ENCODE measurements at regions not wholly inside any gene's neighbourhood (a gene's known extent, or its start where the extent isn't known, plus 50 kb on each side); places are given as distances from the start of the nearest gene placed in this dataset.

DNA sequence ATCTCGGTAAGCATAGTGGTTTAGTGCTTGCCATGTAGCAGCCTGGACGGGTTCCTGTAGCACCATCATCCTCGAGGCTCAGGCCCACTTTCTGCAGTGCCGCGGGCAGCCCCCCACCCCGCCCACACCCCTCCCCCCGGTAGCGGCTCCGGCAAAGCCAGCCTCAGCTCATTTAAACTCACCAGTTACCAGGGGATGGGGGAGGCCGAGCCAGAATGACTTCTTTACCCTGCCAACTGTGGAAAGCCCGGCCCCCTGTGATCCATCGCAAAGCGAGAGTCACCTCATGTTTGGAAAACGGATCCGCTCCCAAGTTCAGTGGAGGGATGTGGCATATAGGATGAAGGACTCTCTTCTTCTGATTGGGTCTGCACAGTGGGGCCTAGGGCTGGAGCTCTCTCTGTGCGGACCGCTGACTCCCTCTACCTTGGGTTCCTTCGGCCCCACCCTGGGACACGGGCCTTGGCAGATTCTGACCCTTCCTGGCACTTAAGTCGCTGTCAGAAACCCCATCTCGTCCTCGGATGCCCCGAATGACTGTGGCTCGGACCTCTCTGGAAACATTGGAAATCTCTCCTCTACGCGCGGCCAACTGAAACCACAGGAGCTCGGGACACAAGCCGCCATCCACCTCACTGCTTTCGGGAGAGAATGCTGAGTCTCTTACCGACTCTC is 337.8 kb upstream of the DEFB115 start:
- Histone ChIP-seq H3K9me3 (ENCODE audit: insufficient read depth, low read length) (no peaks in the 10 kb centered on the region), H4K20me1 (ENCODE audit: low read depth, low read length) (no peaks in the 10 kb centered on the region), H3K4me2 (ENCODE audit: low read depth, low read length, poor library complexity, severe bottlenecking) (no peak overlapping the region), H3K27me3 (ENCODE audit: low read length) (no peaks in the 10 kb centered on the region), H3K79me2 (ENCODE audit: insufficient read depth, low read length) (no peaks in the 10 kb centered on the region), H3K36me3 (ENCODE audit: low read length) (no peaks in the 10 kb centered on the region), H3K27ac (ENCODE audit: low read depth, low read length) (no peak overlapping the region), H3F3A (ENCODE audit: insufficient read depth) (no peaks in the 10 kb centered on the region), H3K9ac (ENCODE audit: low read length) (no peak overlapping the region), H3K4me3 (ENCODE audit: insufficient read depth, low read length, poor library complexity, severe bottlenecking) (no peak overlapping the region), H3K9me2 (replicated peaks; ENCODE audit: insufficient read depth, low read length) (no peaks in the 10 kb centered on the region), H2AFZ (ENCODE audit: low read depth, low read length, severe bottlenecking) (no peak overlapping the region)
- TF ChIP-seq, protein P1, sequence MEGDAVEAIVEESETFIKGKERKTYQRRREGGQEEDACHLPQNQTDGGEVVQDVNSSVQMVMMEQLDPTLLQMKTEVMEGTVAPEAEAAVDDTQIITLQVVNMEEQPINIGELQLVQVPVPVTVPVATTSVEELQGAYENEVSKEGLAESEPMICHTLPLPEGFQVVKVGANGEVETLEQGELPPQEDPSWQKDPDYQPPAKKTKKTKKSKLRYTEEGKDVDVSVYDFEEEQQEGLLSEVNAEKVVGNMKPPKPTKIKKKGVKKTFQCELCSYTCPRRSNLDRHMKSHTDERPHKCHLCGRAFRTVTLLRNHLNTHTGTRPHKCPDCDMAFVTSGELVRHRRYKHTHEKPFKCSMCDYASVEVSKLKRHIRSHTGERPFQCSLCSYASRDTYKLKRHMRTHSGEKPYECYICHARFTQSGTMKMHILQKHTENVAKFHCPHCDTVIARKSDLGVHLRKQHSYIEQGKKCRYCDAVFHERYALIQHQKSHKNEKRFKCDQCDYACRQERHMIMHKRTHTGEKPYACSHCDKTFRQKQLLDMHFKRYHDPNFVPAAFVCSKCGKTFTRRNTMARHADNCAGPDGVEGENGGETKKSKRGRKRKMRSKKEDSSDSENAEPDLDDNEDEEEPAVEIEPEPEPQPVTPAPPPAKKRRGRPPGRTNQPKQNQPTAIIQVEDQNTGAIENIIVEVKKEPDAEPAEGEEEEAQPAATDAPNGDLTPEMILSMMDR (IDR thresholded peaks at IDR 0.05; ENCODE audit: insufficient read depth, low read length, poor library complexity, severe bottlenecking) = no peak
- TF ChIP-seq EZH2phosphoT487 (conservative IDR thresholded peaks at IDR 0.05; ENCODE audit: low read length) = no peak

DNA sequence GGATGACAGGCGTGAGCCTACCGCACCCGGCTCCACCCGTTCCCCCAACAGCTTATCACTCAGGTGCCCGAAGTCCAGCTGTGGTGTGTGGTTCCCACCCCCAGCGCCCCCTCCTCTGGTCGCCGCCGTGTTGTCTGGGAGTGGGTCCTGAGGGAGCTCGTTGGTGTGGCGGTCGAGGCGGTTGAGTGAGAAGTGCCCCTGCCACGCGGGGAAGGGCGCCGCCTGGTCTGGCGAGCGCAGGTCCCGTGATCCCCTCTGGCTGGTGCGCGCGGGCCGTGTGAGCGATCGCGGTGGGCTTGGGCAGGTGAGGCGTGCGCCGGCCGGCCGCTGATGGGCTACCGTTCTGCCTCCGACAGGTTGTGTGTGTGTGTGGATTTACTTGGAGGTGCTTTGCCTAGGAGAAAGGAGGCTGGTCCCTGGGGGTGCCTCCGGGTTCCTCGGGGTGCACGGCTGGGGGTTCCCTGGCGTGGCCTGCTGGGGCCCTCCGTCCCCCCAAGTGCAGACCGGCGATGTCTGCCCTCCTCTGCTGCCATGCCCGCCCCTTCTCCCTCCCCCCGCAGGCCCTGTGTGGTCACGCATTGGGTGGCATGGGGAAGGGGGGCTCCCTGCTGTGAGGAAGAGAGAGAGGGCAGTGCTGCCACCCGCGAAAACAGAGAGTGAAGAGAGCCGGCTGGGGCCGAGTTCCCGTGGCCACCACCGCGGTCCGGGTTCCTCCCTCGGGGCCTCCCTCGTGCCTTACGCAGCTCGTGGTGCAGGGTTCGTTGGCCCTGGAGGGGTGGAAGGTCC is 336.0 kb upstream of the DEFB115 start:
- TF ChIP-seq EZH2phosphoT487 (conservative IDR thresholded peaks at IDR 0.05; ENCODE audit: low read length) = no peak
- TF ChIP-seq, protein P1 (IDR thresholded peaks at IDR 0.05; ENCODE audit: insufficient read depth, low read length, poor library complexity, severe bottlenecking) = no peak
- no peaks in the 10 kb centered on the region for H4K20me1 ChIP-seq (ENCODE audit: low read depth, low read length)
- H3K9me2 ChIP-seq (replicated peaks; ENCODE audit: insufficient read depth, low read length) = no peaks in the 10 kb centered on the region

DNA sequence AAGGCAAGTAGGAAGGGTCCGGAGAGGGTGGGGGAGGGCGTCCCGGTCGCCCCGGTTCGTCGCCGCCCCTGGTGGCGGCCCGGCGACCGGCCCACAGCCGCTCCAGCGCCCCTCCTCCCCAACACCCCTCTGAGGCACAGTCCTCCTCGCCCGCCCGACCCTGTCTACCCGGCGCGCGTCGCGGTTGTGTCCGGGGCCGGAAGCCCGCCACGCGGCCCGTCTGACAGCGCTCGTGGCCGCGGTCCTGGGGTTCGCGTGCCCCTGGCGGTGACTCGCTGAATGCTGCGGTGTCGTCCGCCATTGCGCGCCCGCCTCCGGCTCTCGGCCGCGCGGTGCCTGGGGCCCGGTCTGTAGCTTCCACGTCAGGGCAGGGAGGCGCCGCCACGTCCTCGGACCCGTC is 335.3 kb upstream of the DEFB115 start:
- Histone ChIP-seq H3K9ac (ENCODE audit: low read length) (no peak overlapping the region), H4K20me1 (ENCODE audit: low read depth, low read length) (no peaks in the 10 kb centered on the region), H3K27me3 (ENCODE audit: low read length) (no peaks in the 10 kb centered on the region), H3K27ac (ENCODE audit: low read depth, low read length) (no peak overlapping the region), H3K36me3 (ENCODE audit: low read length) (no peaks in the 10 kb centered on the region), H3K9me3 (ENCODE audit: insufficient read depth, low read length) (no peaks in the 10 kb centered on the region), H2AFZ (ENCODE audit: low read depth, low read length, severe bottlenecking) (no peak overlapping the region), H3K9me2 (replicated peaks; ENCODE audit: insufficient read depth, low read length) (no peaks in the 10 kb centered on the region), H3F3A (ENCODE audit: insufficient read depth) (no peaks in the 10 kb centered on the region), H3K4me3 (ENCODE audit: insufficient read depth, low read length, poor library complexity, severe bottlenecking) (no peak overlapping the region), H3K4me2 (ENCODE audit: low read depth, low read length, poor library complexity, severe bottlenecking) (no peak overlapping the region), H3K79me2 (ENCODE audit: insufficient read depth, low read length) (no peaks in the 10 kb centered on the region)
- TF ChIP-seq, protein P1 (IDR thresholded peaks at IDR 0.05; ENCODE audit: insufficient read depth, low read length, poor library complexity, severe bottlenecking) = no peak

More for the DNA sequence above, 336.0 kb upstream of the DEFB115 start:
- no peak overlapping the region for H3K4me2 ChIP-seq (ENCODE audit: low read depth, low read length, poor library complexity, severe bottlenecking)
- H3K4me3 ChIP-seq (ENCODE audit: insufficient read depth, low read length, poor library complexity, severe bottlenecking) = no peak overlapping the region
- no peaks in the 10 kb centered on the region for H3F3A ChIP-seq (ENCODE audit: insufficient read depth)
- no peaks in the 10 kb centered on the region for H3K9me3 ChIP-seq (ENCODE audit: insufficient read depth, low read length)
- no peak overlapping the region for H2AFZ ChIP-seq (ENCODE audit: low read depth, low read length, severe bottlenecking)
- H3K36me3 ChIP-seq (ENCODE audit: low read length) = no peaks in the 10 kb centered on the region
- H3K79me2 ChIP-seq (ENCODE audit: insufficient read depth, low read length) = no peaks in the 10 kb centered on the region
- H3K9ac ChIP-seq (ENCODE audit: low read length) = no peak overlapping the region
- H3K27me3 ChIP-seq (ENCODE audit: low read length) = no peaks in the 10 kb centered on the region
- H3K27ac ChIP-seq (ENCODE audit: low read depth, low read length) = no peak overlapping the region

Data from SU-DHL-6 (cell line).